Spinal cord (tissue), 9 donors: ENCODE measurements at regions not wholly inside any gene's neighbourhood (a gene's known extent, or its start where the extent isn't known, plus 50 kb on each side); places are given as distances from the start of the nearest gene placed in this dataset.

Experiments used
- DNase-seq, 6 donors: peaks; one replicate each; pipeline versions ENCODE4 v3.0.0 to v3.0.0-alpha.2; 2013 to 2015; ENCODE audit warnings: low spot score in 6 of 6, low read depth in 4 of 6
- H3K27ac ChIP-seq: one replicate; pipeline ENCODE4 v1.5.1; 2013; ENCODE audit warnings: low read depth, low read length, control low read depth
- H3K27me3 ChIP-seq: one replicate; pipeline ENCODE4 v1.6.1; 2013; ENCODE audit warnings: low read length; ENCODE audit not compliant: control insufficient read depth, insufficient read depth
- H3K36me3 ChIP-seq: one replicate; pipeline ENCODE4 v1.6.1; 2013; ENCODE audit warnings: low read length; ENCODE audit not compliant: control insufficient read depth, insufficient read depth
- H3K4me1 ChIP-seq: one replicate; pipeline ENCODE4 v1.6.1; 2013; ENCODE audit warnings: low read length; ENCODE audit not compliant: control insufficient read depth, insufficient read depth
- H3K4me3 ChIP-seq: one replicate; pipeline ENCODE4 v1.5.1; 2013; ENCODE audit warnings: low read depth, low read length, control low read depth
- H3K9me3 ChIP-seq: one replicate; pipeline ENCODE4 v1.6.1; 2013; ENCODE audit warnings: low read length; ENCODE audit not compliant: control insufficient read depth, insufficient read depth
- WGBS: methylation state at CpG from one replicate; pipeline ENCODE4 v1.1.5; 2013; ENCODE audit warnings: missing lambda C conversion rate; ENCODE audit not compliant: insufficient coverage; 5-methylcytosine and 5-hydroxymethylcytosine counted together
- donor health status: healthy.

DNA sequence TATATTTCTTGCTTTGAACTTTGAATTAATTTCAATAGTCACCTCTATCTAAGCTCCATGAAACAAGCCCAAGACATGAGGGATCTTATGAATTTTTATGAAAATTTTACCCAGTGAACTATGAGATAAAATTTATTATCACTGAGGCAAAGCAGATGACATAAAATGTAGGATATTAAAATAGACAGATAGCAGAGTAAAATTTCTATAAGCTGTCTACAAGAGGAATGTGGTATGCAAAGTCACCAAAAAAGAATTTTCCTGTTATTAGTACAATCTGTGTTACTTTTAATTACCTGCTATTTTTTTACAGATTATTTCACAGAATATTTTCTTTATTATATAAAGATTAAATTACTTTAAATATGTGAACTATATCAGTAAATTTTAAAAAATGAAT, 2312.6 kb downstream of the PCDH9 start:
- Histone ChIP-seq H3K36me3 (no peaks in the 10 kb centered on the region), H3K4me1 (no peaks in the 10 kb centered on the region), H3K4me3 (no peak overlapping the region), H3K27me3 (no peaks in the 10 kb centered on the region), H3K27ac (no peak overlapping the region), H3K9me3 (no peaks in the 10 kb centered on the region)
- no peak for DNase-seq

DNA sequence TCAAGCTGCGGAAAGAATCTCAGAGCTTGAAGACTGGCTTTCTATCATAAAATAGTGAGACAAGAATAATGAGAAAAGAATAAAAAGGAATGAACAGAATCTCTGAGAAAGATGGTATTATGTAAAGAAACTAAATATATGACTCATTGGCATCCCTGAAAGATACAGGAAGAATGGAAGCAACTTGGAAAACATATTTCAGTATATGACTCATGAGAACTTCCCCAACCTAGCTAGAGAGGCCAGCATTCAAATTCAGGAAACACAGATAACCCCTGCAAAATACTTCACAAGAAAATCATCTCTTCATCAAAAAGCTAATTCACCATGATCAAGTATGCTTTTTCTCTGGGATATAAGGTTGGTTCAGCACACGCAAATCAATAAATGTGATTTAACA, 2318.0 kb downstream of the PCDH9 start:
- Histone ChIP-seq H3K4me3 (no peak overlapping the region), H3K4me1 (no peaks in the 10 kb centered on the region), H3K27me3 (no peaks in the 10 kb centered on the region), H3K9me3 (no peaks in the 10 kb centered on the region), H3K27ac (no peak overlapping the region), H3K36me3 (no peaks in the 10 kb centered on the region)
- no peak for DNase-seq
- no CpG with 5 or more reads among the region's 2 CpGs for WGBS

DNA sequence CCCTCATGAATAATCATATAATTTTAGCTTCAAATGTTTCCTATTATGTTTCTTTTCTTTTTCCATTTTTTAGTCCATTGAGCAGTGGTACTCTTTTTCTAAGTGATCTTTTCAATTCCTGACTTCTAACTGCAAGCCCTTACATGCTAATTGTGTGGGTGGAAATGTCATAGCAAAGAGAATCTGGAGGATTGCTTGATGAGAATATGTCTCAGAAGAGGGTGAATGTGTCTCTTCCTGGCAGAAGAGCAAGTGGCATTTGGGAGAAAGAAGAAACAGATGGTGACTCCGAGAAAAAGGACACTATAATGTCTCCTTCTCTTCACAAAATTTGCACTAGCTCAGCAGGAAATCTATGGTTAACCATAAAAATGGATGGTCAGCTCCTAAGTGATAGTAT, 2320.0 kb downstream of the PCDH9 start:
- DNase-seq = peak in 1 of 6 donors; percentile 48
- Histone ChIP-seq H3K27ac (no peak overlapping the region), H3K4me1 (no peaks in the 10 kb centered on the region), H3K27me3 (no peaks in the 10 kb centered on the region), H3K9me3 (no peaks in the 10 kb centered on the region), H3K36me3 (no peaks in the 10 kb centered on the region), H3K4me3 (no peak overlapping the region)
- WGBS = no CpG with 5 or more reads among the region's 1 CpG

DNA sequence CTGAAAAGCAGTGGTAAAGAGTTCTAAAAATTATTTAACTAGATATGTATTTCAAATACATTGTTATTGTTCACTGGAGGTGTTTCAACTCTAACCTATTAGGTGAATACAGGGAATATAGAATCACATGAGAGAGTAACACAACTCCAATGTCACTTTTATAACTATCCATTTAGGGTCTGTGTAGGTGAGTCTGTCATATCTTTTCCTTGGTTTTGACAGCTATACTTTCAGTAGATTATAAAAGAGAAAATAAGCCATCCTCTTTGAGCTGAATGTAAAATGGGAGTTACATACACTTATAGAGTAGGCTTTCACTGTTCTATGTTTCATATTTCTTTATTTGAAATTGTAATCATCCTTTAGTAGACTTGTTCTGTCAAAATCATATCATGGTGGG, 2321.0 kb downstream of the PCDH9 start:
- H3K9me3 ChIP-seq = no peaks in the 10 kb centered on the region
- H3K36me3 ChIP-seq = no peaks in the 10 kb centered on the region
- no peaks in the 10 kb centered on the region for H3K27me3 ChIP-seq
- DNase-seq = no peak
- no peaks in the 10 kb centered on the region for H3K4me1 ChIP-seq
- H3K27ac ChIP-seq = no peak overlapping the region
- H3K4me3 ChIP-seq = no peak overlapping the region

DNA sequence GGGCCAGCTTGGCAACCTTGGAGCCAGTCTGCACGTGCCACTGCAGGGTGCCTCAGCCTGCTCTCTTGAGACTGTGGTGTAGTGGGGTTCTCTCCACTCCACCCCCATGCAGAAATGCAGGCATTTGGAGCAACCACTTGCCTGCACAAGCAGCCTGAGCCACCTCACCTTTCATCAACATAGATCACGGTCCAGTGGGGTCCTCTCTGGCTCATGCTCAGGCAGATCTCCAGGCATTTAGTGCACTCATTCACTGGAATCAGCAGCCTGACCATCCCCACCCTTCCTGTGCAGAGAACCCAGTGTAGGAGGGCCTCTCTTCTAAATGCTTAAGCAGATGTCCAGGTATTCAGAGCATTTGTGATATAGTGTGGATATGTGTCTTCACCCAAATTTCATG, 2330.1 kb downstream of the PCDH9 start:
- Histone ChIP-seq H3K27ac (no peak overlapping the region), H3K4me3 (no peak overlapping the region), H3K27me3 (no peaks in the 10 kb centered on the region), H3K36me3 (no peaks in the 10 kb centered on the region), H3K4me1 (no peaks in the 10 kb centered on the region), H3K9me3 (no peaks in the 10 kb centered on the region)
- 88% methylated on average over 1 of the region's 2 CpGs for WGBS
- DNase-seq = no peak

DNA sequence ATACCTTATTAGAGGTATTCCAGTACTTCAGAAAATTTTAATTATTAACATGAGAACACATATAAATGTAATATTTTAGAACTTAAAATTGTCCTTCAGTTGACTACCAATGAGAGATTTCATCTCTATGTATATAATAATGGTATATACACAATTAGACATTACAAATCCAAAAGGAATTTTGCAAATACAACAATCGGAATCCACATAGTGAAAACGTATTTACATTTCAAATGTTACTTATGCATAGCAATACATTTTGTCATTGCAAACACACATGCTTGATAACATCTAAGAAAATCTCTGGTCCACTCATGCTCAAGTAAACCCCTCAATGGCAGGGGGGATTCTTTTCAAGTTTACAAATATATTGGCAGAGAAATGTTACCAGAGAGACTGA, 2345.2 kb downstream of the PCDH9 start:
- H3K27me3 ChIP-seq = no peaks in the 10 kb centered on the region
- no peaks in the 10 kb centered on the region for H3K36me3 ChIP-seq
- no peak overlapping the region for H3K27ac ChIP-seq
- DNase-seq = no peak
- no CpG with 5 or more reads among the region's 2 CpGs for WGBS
- H3K9me3 ChIP-seq = no peaks in the 10 kb centered on the region
- no peak overlapping the region for H3K4me3 ChIP-seq
- H3K4me1 ChIP-seq = no peaks in the 10 kb centered on the region

DNA sequence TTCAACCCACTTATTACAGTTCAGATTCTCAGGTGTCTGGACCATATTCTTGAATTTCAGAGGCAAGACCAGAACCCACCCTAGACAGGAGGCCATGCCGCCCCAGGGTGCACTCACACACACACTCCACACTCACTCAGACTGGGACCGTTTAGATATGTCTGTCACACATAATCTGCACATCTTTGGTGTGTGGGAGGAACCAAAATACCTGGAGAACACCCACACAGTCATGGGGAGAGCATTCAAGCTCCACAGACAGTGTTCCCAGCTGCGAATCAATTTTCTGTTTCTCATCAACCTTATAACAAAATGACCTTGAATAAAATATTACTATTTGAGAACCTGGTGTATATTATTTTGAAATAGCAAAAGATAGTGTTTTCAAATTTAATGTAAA, 2353.0 kb downstream of the PCDH9 start:
- WGBS = no CpG with 5 or more reads among the region's 3 CpGs

DNA sequence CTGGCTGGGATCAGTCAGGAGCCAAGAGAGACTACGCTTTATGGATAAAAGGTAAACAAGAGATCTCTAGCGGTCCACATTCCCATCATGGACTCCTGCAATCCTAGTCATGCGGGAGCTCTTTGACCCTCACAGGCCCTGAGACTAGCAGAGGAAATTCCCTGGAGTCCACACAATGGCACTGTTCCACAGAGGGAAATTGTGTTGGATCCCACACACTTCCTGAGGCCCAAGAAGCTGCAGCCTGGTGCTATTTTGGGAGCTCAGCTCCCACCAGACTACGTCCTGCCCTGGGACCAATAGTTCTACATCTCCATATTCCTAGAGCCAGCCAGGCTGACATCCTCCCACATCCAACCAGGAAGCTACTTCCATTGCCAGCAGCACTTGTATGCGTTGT, 2358.4 kb downstream of the PCDH9 start:
- Histone ChIP-seq H3K27me3 (no peaks in the 10 kb centered on the region), H3K4me1 (no peaks in the 10 kb centered on the region), H3K9me3 (peaks cover 10% of the 10 kb centered on the region), H3K27ac (no peak overlapping the region), H3K4me3 (no peak overlapping the region), H3K36me3 (no peaks in the 10 kb centered on the region)
- WGBS = 89% methylated on average over 5 of the region's 5 CpGs
- DNase-seq = no peak

More for the DNA sequence above, 2353.0 kb downstream of the PCDH9 start:
- no peaks in the 10 kb centered on the region for H3K9me3 ChIP-seq
- H3K27ac ChIP-seq = no peak overlapping the region
- DNase-seq = no peak
- H3K36me3 ChIP-seq = no peaks in the 10 kb centered on the region
- H3K4me3 ChIP-seq = no peak overlapping the region
- no peaks in the 10 kb centered on the region for H3K4me1 ChIP-seq
- H3K27me3 ChIP-seq = no peaks in the 10 kb centered on the region

DNA sequence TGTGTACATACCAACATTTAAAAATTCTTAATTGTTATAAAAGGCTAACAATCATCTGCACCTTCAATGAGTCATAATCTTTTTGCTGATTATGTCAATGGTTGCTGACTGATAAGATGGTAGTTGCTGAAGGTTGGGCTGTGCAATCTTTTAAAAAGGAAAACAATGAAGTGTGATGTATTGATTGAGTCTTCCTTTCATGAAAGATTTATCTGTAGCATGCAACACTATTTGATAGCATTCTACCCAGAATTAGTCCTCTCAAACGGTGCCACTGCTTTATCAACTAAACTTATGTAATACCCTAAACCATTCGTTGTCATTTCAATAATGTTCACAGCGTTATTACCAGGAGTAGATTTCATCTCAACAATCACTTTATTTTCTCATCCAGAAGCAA, 2360.6 kb downstream of the PCDH9 start:
- no peaks in the 10 kb centered on the region for H3K27me3 ChIP-seq
- H3K4me3 ChIP-seq = no peak overlapping the region
- no peak for DNase-seq
- no peak overlapping the region for H3K27ac ChIP-seq
- H3K9me3 ChIP-seq = peaks cover 10% of the 10 kb centered on the region
- no peaks in the 10 kb centered on the region for H3K36me3 ChIP-seq
- no peaks in the 10 kb centered on the region for H3K4me1 ChIP-seq
- 80% methylated on average over 3 of the region's 3 CpGs for WGBS

DNA sequence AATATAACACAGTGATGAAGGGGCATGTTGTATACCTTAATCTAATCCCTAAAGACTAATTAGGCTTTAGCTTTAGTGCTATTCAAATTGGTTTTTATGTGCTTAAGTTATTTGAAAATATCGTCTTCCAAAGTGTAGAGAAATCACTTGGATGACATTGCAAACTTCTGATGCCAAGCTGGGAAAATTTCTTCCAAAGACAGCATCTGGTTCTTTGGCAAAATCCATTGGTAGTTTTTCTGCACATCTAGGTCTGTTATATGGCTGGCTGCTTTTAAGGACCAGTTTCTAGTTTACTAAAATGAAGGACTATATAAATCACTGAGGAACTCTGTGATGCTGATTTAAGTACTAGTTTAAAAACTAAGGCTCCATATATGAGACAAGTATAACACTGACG, 2362.3 kb downstream of the PCDH9 start:
- H3K36me3 ChIP-seq = no peaks in the 10 kb centered on the region
- WGBS = no CpG with 5 or more reads among the region's 2 CpGs
- H3K27ac ChIP-seq = no peak overlapping the region
- peaks cover 10% of the 10 kb centered on the region for H3K9me3 ChIP-seq
- no peaks in the 10 kb centered on the region for H3K27me3 ChIP-seq
- H3K4me3 ChIP-seq = no peak overlapping the region
- DNase-seq = peak in 2 of 6 donors; percentile 32 to 78
- no peaks in the 10 kb centered on the region for H3K4me1 ChIP-seq

DNA sequence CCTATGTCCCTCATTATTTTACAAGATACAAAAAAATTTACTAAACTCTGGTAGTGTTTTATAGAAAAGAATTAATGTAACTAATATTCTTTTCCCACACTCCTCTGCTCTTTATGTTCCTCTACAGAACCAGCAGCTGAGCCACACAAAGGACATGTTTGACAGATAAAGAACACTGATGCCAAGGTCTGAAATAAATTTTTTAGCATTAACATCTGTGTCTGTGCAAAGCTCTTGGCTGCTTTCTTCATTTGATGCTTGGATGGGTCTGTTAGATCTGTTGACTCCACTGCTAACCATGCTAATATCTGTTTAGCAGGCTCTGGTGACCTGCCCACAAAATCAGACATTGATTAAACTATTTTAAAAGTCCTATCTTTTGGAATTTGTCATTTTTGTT, 2363.8 kb downstream of the PCDH9 start:
- Histone ChIP-seq H3K4me3 (no peak overlapping the region), H3K9me3 (peaks cover 10% of the 10 kb centered on the region), H3K36me3 (no peaks in the 10 kb centered on the region), H3K27ac (no peak overlapping the region), H3K4me1 (no peaks in the 10 kb centered on the region), H3K27me3 (no peaks in the 10 kb centered on the region)
- peak in 2 of 6 donors; percentile 42 to 65 for DNase-seq
